ENCODE measurements at regions not wholly inside any gene's neighbourhood (a gene's known extent, or its start where the extent isn't known, plus 50 kb on each side); places are given as distances from the start of the nearest gene placed in this dataset.

DNA sequence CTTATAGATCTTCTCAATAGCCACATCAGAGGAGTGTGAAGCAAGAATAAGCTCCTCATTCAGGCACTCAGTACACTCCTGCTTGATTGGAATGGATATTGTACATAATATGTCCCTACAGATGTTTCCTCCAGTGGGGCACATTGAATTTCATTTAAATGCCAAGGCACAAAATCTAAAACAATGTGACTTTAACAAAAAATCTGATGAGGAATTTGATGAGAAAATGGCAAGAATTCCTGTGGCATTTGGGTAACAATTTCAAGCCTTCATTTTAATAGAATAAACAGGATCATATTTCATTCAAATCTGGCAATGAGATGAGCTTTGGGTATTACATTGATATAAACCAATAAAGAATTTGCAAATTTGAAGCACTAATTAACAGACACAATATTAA is 307.7 kb upstream of the PKN2 start:
- no peak for DNase-seq (ENCODE audit: low spot score)

DNA sequence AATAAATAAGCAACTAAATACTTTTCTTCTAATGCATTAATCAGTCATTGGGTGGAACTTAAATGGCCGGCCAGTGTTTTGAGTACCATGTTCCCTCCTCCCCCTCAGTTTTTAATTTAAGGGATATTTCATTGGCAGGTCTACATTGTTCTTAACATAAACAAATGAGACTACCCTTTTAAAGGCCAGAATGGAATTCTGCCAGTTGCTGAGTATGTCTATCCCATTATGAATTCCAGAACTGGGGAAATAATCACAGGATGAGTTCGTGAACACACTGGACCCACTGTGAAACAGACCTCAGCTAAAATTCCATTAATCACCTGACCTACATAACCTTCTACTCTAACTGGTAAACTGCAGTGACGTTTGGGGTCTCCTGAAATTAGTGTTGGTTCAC is 305.5 kb upstream of the PKN2 start:
- DNase-seq (ENCODE audit: low spot score) = no peak

DNA sequence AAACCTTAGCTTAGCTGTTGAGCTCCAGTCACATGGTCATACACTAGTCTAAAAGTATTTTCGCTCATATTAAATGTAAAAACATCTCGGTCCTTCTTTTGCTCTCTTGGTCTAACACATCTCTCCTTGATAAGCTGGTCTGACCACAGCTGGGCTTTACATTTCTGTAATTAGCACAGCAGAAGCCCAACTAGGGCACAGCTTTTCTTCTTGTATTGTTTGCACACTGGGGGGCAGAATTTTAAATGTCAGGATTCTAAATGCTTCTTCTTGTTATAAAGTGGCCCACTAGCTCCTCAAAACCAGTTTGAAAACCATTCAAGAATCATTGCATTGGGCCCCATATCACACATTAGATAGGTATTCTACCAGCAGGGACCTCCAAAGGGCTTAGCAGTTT is 289.1 kb upstream of the PKN2 start:
- DNase-seq (ENCODE audit: low spot score) = no peak

DNA sequence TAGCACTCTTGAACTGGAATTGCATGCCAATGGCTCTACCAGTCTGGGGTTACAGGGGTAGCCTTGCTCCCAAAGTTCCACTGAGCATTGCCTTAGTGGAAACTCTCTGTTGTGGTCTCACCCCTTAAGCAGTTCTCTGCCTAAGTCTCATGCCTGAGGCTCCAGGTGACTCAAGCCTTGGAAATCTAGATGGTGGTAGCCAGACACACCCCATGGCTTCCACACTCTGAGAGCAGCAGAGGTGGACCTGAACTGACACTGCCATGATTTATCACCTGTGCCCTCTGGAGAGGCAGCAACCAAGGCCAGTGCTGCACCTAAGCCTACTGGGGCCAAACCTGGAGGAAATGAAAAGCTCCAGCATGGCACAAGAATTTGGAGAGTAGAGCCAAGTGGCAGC is 285.7 kb upstream of the PKN2 start:
- no peak for DNase-seq (ENCODE audit: low spot score)

DNA sequence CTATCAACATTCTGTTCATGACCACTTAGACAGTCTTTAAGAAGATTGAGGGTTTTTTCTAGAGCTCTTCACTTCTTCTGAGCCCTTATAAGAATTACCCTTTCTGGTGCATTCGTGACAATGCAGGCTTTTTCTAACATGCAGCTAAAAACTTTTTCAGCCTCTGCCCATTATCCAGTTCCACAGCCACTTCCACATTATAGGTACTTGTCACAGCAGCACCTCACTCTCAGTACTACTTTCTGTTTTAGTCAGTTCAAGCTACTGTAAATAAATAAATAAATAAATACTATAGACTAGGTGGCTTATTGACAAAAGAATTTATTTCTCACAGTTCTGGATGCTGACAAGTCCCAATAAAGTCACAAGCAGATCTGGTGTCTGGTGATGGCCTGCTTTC is 284.4 kb upstream of the PKN2 start:
- DNase-seq (ENCODE audit: low spot score) = no peak

DNA sequence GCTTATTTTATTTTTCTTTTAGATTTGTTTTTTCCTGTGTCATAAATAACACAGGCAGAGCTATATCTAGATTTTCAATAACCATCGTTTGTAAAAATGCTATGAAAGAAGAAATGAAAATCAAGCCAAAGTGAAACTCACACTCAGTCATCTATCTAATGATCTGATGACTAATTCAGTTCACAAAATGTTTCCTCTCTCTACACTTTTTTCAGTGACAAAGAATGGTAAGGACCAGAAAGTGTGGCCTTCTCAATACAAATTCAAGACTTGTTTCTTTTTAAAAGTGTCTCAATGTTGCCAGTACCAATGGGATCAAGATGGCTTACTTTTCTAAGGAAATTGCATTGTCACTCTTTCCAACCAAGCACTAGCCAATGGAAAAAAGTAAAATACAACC is 282.8 kb upstream of the PKN2 start:
- DNase-seq (ENCODE audit: low spot score) = no peak

DNA sequence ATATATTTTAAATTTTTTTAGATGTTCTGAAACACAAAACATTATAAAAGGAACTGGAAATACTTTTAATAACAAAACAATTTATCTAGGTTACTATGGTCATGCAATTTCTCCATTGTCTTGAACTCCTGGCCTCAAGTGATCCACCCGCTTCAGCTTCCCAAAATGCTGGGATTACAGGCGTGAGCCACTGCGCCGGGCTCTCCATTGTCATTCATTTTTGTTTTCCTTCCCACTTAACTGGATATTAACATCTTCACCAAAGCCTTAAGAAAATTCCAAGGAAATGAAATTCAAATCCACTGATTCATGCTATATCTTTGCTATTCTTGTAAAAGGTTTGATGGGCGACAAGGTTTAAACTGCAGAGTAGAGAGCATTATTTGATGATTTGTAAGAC is 279.5 kb upstream of the PKN2 start:
- no peak for DNase-seq (ENCODE audit: low spot score)

DNA sequence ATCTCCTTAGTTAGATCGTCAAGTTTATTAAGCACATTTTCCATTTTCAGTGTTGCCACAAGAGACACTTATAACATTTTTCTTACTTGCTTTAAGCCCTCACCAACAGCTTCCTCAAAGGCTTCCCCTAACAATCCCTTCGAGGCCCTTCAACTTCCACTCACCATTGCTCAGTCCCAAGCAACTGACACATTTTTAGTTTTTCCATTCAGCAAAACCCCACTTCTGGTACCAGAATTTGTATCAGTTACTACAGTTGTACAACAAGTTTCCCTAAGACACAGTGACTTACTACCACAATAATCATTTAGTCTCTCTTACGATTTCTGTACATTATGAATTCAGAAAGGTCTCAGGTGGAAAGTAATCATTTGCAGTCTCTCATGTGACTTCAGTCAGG is 276.8 kb upstream of the PKN2 start:
- DNase-seq (ENCODE audit: low spot score) = no peak

DNA sequence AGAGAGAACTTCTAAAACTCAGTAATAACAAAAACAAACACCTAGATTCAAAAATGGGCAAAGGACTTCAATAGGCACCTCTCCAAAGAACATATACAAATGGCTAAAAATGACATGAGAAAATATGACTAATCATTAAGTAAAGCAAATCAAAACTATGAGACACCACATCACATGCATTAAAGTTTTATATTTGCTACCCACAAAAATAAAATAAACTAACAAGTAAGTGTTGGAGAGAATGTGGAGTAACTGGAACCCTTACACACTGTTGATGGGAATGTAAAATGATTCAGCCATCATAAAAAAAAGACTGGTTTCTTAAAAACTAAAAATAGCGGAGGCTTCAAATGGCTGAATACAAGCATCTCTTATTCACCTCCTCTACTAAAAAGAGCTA is 262.1 kb upstream of the PKN2 start:
- no peak for DNase-seq (ENCODE audit: low spot score)

DNA sequence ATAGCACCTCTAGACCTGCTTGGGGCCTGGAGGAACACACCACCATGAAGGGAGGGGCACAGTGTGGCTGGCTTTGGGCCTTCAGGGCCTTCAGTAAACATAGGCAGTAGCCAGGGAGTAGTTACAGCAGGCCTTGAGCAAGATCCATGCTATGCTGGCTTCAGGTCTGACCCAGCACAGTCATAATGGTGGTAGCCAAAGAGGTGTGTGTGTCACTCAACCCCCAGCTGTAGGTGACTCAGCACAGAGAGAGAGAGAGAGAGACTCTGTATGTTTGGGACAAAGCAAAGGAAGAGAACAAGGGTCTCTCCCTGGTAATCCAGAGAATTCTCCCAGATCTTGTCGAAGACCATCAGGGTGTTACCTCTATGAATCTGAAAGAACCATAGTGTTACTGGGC is 250.5 kb upstream of the PKN2 start:
- no peak for DNase-seq (ENCODE audit: low spot score)

DNA sequence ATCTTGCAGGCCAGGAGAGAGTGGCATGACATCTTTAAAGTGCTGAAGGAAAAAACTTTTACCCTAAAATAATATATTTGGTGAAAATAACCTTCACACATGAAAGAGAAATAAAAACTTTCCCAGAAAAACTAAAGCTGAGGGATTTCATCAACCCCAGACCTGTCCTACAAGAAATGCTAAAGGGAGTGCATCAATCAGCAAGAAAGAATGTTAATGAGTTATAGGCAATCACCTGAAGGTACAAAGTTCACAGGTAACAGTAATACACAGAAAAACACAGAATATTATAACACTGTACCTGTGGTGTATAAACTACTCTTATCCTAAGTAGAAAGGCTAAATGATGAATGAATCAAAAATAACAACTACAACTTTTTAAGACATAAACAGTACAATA is 249.2 kb upstream of the PKN2 start:
- no peak for DNase-seq (ENCODE audit: low spot score)

DNA sequence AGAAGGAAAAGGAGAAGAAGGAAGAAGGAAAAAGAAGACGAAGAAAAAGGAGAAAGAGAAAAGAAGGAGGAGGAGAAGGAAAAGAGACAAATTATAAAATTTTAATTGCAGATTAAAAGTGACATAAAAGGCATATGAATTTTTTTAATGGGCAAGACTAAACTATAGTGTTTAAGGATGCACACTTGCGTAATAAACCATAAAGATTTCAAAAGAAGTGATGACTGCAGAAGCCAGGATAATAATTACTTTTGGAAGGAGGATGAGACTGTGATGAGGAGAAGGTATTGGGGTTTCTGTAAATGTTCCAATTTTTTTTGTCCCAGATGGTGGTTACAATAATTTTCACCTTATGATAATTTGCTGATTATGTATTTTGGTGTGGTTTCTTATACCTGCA is 243.1 kb upstream of the PKN2 start:
- no peak for DNase-seq (ENCODE audit: low spot score)

DNA sequence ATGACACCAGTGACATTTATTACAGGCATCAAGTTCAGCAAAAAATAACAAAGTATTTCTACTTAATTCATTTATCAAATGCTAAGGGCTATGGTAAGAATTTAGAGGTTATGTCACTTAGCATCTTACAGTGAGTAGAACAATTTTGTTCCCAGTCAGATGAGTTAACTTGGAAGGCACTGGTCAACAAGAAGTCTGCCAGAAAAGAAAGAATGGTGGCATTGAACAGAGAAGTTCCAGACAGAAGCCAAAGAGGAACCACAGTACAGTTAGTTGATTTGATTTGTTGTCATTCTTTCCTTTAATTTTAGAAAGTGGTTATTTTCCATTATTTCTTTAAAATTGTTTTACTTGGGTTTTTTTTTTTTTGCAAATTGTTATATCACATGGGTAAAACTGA is 232.2 kb upstream of the PKN2 start:
- DNase-seq (ENCODE audit: low spot score) = no peak

DNA sequence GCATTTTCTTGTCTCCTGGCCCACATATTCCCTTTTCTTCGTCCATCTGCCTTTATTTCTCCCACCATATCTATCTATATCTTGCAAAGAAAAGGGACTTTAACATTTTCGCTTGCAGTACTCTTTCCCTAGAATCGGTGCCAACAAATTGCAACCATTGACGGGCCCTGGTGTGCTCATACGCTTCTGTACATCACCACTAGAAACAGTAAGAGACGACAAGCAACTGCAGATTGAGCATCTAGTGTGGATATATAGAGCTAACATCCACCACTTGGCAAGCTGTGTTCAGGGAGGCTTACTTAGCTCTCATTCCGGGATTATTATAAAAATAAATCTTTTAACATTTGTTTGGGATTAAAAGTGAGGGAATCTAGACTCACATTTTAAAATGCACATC is 230.8 kb upstream of the PKN2 start:
- DNase-seq (ENCODE audit: low spot score) = no peak

DNA sequence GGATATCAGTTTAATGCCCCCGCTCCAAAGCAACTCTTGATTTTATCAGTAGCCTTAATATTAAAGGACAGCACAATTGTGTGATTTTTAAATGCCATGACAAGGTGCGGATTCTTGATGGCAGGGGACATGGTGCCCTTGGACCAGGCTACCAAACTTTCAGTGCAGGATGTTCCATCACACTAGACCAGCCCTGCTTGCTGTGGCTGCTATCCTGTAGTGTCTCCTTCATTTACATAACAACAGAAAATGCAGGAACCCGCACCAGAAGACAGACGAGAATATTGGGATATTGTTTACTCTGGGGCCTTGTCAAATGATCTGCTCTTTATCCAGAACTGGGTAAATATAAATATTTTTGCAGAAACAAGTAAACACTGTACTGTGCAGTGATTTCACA is 229.3 kb upstream of the PKN2 start:
- DNase-seq (ENCODE audit: low spot score) = no peak

DNA sequence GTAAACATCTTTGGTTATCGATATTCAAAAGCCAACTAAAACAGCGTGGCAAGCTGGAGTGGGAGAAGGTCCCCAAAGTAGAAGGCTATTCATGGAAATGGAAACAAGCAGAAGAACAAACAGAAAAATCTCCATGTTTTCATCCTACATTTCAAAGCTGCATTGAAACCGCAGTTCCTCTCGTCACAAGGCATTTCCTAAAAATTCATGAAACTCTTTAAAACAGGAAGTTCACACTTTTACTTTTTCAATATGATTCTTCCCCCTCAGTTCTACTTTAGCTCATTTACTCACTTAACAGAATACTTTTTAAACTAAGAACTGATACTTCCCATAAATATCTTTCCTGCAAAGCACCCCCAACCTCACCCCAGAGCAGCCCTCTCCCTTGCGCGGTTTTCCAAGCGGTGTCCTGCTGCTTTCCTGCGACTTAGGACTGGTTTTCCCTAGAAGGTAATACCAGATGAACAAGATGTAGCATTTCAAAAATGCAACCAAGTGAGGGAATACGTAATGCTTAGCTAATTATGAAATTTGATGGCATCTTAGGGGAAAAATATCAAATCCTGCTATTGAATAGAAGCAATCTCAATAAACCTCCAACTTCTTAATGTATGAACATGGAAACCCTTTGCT is 228.3 kb upstream of the PKN2 start:
- DNase-seq (ENCODE audit: low spot score) = no peak

DNA sequence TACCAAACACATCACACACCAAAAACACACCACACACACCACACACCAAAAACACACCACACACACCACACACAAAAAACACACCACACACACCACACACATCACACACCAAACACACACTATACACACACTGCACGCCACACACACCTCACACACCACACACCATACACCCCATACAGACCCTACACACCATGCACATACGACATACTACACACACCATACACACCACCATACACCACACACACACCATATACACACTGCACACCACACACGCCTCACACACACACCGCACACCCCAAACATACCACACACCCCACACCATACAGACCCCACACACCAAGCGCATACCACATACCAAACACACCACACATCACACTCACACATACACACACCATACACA is 226.9 kb upstream of the PKN2 start:
- no peak for DNase-seq (ENCODE audit: low spot score)

DNA sequence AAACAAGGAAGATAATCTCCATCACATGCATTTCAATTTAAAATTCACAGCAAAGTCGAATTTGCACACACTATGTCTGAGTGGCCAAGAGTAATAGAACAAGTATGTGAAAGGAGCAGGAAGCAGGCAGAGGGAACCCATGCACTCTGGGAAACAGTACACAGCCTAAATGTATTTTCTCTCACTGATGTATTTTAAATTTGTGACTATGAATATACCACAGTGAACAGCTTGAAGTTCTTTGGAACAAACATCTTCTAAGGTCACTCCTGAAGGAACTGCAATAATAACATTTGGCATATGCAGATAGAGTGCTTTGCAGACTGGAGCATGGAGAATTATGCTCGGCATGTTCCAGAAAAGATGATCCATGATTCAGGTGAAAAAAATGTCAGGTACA is 223.1 kb upstream of the PKN2 start:
- DNase-seq (ENCODE audit: low spot score) = no peak

DNA sequence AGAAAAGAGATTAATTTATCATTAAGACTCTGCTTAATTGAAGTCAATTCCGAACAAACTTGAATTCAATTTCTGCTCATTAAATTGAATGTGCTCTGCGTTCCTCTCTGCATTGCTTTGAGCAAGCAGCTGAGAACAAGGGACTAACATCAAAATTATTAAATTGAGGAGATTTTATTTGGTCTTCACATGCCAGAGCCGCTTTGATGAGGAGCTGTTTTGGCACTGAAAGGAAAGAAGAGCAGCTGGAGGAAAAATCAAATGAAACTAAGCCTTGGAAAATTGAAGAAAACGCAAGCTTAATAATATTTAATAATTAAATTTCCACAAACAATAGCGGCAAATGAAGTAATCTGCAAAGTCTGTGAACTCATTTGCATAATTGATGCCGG is 222.0 kb upstream of the PKN2 start:
- no peak for DNase-seq (ENCODE audit: low spot score)

DNA sequence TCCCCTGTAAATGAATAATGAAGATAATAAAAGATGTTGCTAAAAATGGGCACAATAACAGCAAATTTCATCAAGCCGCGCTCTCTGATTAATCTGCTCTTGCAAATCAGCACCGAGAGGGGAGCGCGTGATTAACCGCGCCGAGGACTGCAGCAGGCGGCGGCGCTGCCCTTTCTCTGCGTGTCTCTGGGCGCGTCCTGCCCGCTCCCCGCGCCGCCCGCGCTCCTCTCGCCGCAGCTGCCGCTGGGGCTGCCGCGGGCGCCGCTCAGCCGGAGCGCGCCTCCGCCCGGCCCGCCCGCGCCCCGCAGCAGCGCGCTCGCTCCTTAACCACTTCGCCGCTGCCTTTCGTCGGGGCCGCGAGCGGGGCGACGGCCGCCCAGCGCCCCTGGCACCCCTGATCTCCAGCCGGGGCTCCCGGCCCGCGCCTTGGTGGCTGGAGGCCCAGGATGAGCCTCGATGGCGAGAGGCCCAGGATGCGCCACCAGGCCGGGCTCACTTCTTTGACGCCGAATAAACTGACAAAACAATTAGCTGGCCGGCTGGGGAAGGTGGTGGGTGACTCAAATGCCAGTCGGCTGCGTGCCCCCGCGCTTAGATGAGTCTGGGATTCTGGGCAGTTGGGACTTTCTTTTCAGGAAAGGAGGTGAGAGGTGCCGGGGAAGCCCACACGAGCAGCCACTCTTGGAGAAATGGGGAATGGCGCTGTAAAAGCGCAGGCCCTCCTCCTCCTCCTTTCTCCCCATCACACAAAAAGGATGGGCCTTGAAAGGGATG is 221.4 kb upstream of the PKN2 start:
- DNase-seq (ENCODE audit: low spot score) = peak; percentile 72

DNA sequence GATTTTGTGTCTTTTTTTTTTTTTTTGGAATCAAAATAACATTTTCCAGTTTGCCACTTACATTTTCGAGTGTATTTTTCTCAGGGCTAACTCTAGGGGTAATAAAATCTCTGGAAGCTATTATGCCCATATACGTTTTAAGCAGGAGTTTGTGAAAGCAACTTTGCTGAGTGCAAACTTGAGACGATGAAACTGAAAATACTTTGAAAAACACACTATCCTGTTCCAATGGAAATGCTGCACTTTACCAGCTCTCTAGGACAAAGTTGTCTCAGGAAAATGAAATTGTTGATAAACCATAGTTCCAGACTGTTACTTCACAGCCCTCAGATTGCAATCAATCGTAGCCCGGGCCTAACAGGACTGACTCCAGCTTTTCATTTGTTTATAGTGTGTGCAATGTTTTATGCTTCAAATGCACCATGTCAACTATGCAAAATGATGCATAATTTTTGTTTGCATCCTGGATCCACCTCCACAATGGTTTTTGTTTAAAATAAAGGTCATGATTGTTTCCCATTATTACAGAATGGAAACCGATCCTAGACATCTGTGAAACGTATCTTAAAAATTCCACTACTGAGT is 220.6 kb upstream of the PKN2 start:
- no peak for DNase-seq (ENCODE audit: low spot score)

DNA sequence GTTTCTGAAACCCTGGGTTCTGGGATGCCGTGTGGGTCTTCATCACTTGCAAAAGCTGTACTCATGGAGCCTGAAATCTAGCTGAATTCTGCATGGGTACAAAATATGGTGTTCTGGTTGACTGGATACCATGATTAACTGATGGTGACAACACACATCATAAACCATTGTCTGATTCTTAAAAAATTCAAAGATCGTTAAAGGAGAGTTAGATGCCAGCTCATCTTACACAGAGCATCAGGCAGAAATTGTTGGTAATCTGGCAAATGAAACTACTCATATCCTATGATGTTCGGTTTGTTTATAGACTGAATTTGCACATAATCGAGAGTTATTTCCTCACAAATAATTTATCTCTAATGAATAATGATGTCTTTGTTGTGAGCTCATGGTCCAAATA is 218.1 kb upstream of the PKN2 start:
- DNase-seq (ENCODE audit: low spot score) = no peak

DNA sequence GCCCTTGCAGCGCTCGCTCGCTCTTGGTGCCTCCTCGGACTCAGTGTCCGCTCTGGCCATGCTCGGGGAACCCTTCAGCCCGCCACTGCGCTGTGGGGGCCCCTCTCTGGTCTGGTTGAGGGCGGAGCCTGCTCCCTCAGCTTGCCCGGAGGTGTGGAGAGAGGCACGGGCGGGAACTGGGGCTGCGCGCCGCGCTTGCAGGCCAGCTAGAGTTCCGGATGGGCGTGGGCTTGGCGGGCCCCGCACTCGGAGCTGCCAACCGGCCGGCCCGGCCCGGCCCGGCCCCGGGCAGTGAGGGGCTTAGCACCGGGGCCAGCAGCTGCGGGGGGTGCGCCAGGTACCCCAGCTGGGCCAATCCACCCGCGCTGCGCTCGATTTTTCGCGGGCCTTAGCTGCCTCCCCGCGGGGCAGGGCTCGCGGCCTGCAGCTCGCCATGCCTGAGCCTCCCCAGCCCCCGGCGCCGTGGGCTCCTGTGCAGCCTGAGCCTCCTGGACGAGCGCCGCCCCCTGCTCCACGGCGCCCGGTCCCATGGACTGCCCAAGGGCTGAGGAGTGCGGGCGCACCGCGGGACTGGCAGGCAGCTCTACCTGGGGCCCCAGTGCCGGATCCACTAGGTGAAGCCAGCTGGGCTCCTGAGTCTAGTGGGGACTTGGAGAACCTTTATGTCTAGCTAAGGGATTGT is 217.0 kb upstream of the PKN2 start:
- no peak for DNase-seq (ENCODE audit: low spot score)
